ENCODE measurements at regions not wholly inside any gene's neighbourhood (a gene's known extent, or its start where the extent isn't known, plus 50 kb on each side); places are given as distances from the start of the nearest gene placed in this dataset.

- peaks cover 0 to 2% of the 10 kb centered on the region in 2 donors for H3K4me1 ChIP-seq
- H3K27me3 ChIP-seq: no peaks in the 10 kb centered on the region
- intact Hi-C loops (cut with DNase I): no loop called here
- no peak overlapping the region for H3K4me3 ChIP-seq
- no peak for TF ChIP-seq CTCF (IDR thresholded peaks at IDR 0.05)
- H3K27ac ChIP-seq: no peak overlapping the region
- DNase-seq (ENCODE audit: low spot score in 2 of 2): no peak
- no peaks in the 10 kb centered on the region for H3K9me3 ChIP-seq
- H3K36me3 ChIP-seq: no peaks in the 10 kb centered on the region
Measured at GRCh38 chr3:176919836-176920765, 277.2 kb downstream of the TBL1XR1 start.

DNA sequence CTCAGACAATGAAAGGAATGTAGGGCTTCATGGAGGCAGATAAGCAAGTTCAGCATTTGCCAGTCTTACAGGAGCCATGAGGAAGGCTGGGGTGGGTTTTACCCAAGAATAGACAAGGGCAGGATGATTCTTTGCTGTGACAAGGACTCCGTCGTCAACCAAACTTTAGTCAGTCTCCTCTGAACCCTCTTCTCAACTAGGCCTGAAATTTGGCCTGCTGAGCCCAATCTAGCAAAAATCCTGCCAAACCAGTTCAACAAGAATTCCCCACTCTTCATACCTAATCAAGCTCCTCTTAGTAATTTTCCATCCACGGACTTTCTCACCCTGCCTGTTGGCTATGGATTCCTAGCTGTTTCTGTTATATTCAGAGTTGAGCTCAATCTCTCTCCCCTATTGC, 280.5 kb downstream of the TBL1XR1 start:
- TF ChIP-seq CTCF (IDR thresholded peaks at IDR 0.05): no peak
- Histone ChIP-seq H3K27me3 (no peaks in the 10 kb centered on the region), H3K4me3 (no peak overlapping the region), H3K4me1 (peaks cover 0 to 7% of the 10 kb centered on the region in 2 donors), H3K9me3 (no peaks in the 10 kb centered on the region), H3K36me3 (no peaks in the 10 kb centered on the region), H3K27ac (no peak overlapping the region)
- DNase-seq (ENCODE audit: low spot score in 2 of 2): no peak
- intact Hi-C loops (cut with DNase I): no loop called here

DNA sequence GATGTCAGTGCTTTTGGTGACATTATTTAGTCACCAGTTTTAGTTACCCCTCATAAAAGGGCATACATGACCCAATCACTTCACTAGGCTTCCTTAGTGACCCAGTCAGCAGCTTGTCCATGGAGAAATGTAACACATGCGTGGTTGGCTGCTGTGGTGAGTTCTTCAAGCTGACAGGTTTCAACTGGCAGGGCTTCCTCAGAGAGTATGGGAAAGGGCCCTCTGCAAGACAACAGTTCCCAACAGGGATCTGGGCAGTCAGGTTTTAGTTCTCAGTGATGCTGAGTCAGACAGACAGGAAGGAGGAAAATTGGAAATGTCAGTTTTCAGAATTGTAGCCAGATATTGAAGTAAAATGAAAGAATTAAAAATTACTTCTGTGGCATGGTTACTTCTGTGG, 282.5 kb downstream of the TBL1XR1 start:
- Histone ChIP-seq H3K4me1 (peaks cover 0 to 7% of the 10 kb centered on the region in 2 donors), H3K27me3 (no peaks in the 10 kb centered on the region), H3K4me3 (no peak overlapping the region), H3K27ac (peak overlapping the region; percentile 31 to 67), H3K9me3 (no peaks in the 10 kb centered on the region), H3K36me3 (no peaks in the 10 kb centered on the region)
- no peak for TF ChIP-seq CTCF (IDR thresholded peaks at IDR 0.05)
- intact Hi-C loops (cut with DNase I): no loop called here
- DNase-seq (ENCODE audit: low spot score in 2 of 2): no peak

- H3K9me3 ChIP-seq: no peaks in the 10 kb centered on the region
- no peaks in the 10 kb centered on the region for H3K27me3 ChIP-seq
- H3K27ac ChIP-seq: no peak overlapping the region
- intact Hi-C loops (cut with DNase I): no loop called here
- H3K4me1 ChIP-seq: peaks cover 0 to 13% of the 10 kb centered on the region in 2 donors
- no peak overlapping the region for H3K4me3 ChIP-seq
- DNase-seq (ENCODE audit: low spot score in 2 of 2): no peak
- no peak for TF ChIP-seq CTCF (IDR thresholded peaks at IDR 0.05)
- H3K36me3 ChIP-seq: no peaks in the 10 kb centered on the region
Measured at GRCh38 chr3:176911579-176911978, 285.7 kb downstream of the TBL1XR1 start.

DNA sequence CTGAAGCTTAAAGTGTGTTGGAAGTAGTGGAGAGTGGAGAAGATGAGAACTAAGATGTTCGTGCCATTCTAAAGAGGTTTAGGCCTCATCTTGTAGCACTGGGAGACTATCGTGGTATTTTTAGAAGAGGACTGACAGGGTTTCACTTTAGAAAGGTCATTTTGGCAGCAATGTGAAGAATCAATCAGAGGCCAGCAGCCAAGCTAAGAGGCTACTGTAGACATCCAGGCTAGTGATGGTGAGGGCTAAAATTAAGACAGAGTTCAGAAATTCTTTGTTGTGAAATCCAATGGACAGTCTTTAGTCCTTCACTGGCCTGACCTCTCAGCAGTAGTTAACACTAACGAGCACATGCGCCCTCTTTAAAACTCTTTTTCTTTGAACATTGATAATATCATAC, 288.2 kb downstream of the TBL1XR1 start:
- H3K27me3 ChIP-seq: no peaks in the 10 kb centered on the region
- no peak overlapping the region for H3K27ac ChIP-seq
- no peak for DNase-seq (ENCODE audit: low spot score in 2 of 2)
- H3K4me3 ChIP-seq: no peak overlapping the region
- H3K4me1 ChIP-seq: peaks cover 0 to 8% of the 10 kb centered on the region in 2 donors
- no peaks in the 10 kb centered on the region for H3K9me3 ChIP-seq
- H3K36me3 ChIP-seq: no peaks in the 10 kb centered on the region
- TF ChIP-seq CTCF (IDR thresholded peaks at IDR 0.05): no peak
- intact Hi-C loops (cut with DNase I): no loop called here
